ENCODE measurements at regions not wholly inside any gene's neighbourhood (a gene's known extent, or its start where the extent isn't known, plus 50 kb on each side); places are given as distances from the start of the nearest gene placed in this dataset.

- TF ChIP-seq, protein P1, sequence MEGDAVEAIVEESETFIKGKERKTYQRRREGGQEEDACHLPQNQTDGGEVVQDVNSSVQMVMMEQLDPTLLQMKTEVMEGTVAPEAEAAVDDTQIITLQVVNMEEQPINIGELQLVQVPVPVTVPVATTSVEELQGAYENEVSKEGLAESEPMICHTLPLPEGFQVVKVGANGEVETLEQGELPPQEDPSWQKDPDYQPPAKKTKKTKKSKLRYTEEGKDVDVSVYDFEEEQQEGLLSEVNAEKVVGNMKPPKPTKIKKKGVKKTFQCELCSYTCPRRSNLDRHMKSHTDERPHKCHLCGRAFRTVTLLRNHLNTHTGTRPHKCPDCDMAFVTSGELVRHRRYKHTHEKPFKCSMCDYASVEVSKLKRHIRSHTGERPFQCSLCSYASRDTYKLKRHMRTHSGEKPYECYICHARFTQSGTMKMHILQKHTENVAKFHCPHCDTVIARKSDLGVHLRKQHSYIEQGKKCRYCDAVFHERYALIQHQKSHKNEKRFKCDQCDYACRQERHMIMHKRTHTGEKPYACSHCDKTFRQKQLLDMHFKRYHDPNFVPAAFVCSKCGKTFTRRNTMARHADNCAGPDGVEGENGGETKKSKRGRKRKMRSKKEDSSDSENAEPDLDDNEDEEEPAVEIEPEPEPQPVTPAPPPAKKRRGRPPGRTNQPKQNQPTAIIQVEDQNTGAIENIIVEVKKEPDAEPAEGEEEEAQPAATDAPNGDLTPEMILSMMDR (IDR thresholded peaks at IDR 0.05; ENCODE audit: low read depth, low read length) = no peak
- TF ChIP-seq POLR2A (IDR thresholded peaks at IDR 0.05; ENCODE audit: extremely low read depth, insufficient read length) (no peak), MAX (IDR thresholded peaks at IDR 0.05; ENCODE audit: low read depth, low read length) (no peak)
Observed at GRCh38 chr12:130245251-130245650, 83.0 kb downstream of the FZD10 start.

Data from NB4 (cell line).